C4-2B (cell line): ENCODE measurements at regions not wholly inside any gene's neighbourhood (a gene's known extent, or its start where the extent isn't known, plus 50 kb on each side); places are given as distances from the start of the nearest gene placed in this dataset.

Source experiments
- CTCF ChIP-seq: fragments of 450-650 bp; conservative IDR thresholded peaks from 2 replicates; pipeline ENCODE4 v1.5.1; 2017; ENCODE audit warnings: mild to moderate bottlenecking
- ZFX ChIP-seq: fragments of 450-650 bp; IDR thresholded peaks from 2 replicates; pipeline ENCODE4 v1.6.1; 2017

- TF ChIP-seq CTCF (no peak), ZFX (no peak)
Measured at GRCh38 chr2:128512379-128513115, 193.9 kb upstream of the HS6ST1 start.
